HCT116 (cell line): ENCODE measurements at regions not wholly inside any gene's neighbourhood (a gene's known extent, or its start where the extent isn't known, plus 50 kb on each side); places are given as distances from the start of the nearest gene placed in this dataset.

Experiments used
- ATAC-seq: fragments of 200-7000 bp; cut with Tn5 transposase; 2 replicates; pipeline ENCODE4 v1.9.1; 2020; ENCODE audit warnings: mild to moderate bottlenecking, moderate library complexity
- BruUV-seq: library from RNA; stranded (reverse); fragments of 400-500 nt; replicated peaks from 2 replicates; lab custom pipeline; 2021; lab: Mats Ljungman, UMichigan
- CTCF ChIA-PET: fragments of 300-600 bp; sonication (Branson Sonifier 250); formaldehyde crosslinking; loops from one replicate; lab custom pipeline; 2021; ENCODE audit warnings: antibody characterized with exemption; lab: Charles Lee
- POLR2A ChIA-PET: fragments of 300-600, 350-600 bp; sonication (Branson Sonifier 250); formaldehyde crosslinking; loops from one replicate; lab custom pipeline; 2021; ENCODE audit warnings: antibody characterized with exemption; lab: Charles Lee
- RAD21 ChIA-PET, 2 experiments: fragments of 300-600 bp; sonication (Branson Sonifier 250); formaldehyde crosslinking; loops; one replicate each; lab custom pipeline; 2023; ENCODE audit warnings: low total read pairs in 2 of 2; ENCODE audit not compliant: uncharacterized antibody in 2 of 2, unreplicated experiment in 2 of 2, low non-redundant PET in 1 of 2; lab: Charles Lee
- DNase-seq: peaks from one replicate; pipeline ENCODE4 v3.0.0-alpha.2; 2010; ENCODE audit warnings: low read depth, low spot score
- H2AFZ ChIP-seq: fragments of 200-600 bp; shearing (Covaris generic), sonication (generic); 2 replicates; pipeline ENCODE4 v1.6.1; 2017; ENCODE audit warnings: low read depth, mixed run types, mixed read lengths, antibody characterized with exemption, low read length; ENCODE audit not compliant: poor library complexity, severe bottlenecking
- H3K27ac ChIP-seq: 2 replicates; pipeline ENCODE4 v1.5.1; 2012; ENCODE audit warnings: low read depth, low read length
- H3K27me3 ChIP-seq: fragments of 200-600 bp; sonication (generic); 2 replicates; pipeline ENCODE4 v1.6.1; 2016; ENCODE audit warnings: mixed run types, low read length, mixed read lengths; ENCODE audit not compliant: insufficient read depth
- H3K36me3 ChIP-seq, 2 experiments: fragments of 200-500 bp in 1 of 2; fragments of 200-600 bp in 1 of 2; sonication (Bioruptor generic) in 1 of 2; sonication (generic) in 1 of 2; 2 replicates each; pipeline versions ENCODE4 v1.5.1 to v1.6.1; 2014 to 2016; ENCODE audit warnings: low read length in 2 of 2, inconsistent platforms in 1 of 2, mixed read lengths in 1 of 2, mixed run types in 1 of 2; ENCODE audit not compliant: insufficient read depth in 2 of 2, control insufficient read depth in 1 of 2
- H3K4me1 ChIP-seq, 2 experiments: fragments of 200-600 bp in 1 of 2; sonication (generic) in 1 of 2; 2 replicates each; pipeline versions ENCODE4 v1.5.1 to v1.6.1; 2012 to 2017; ENCODE audit warnings: low read length in 2 of 2, inconsistent platforms in 1 of 2, mild to moderate bottlenecking in 1 of 2, mixed read lengths in 1 of 2, mixed run types in 1 of 2, moderate library complexity in 1 of 2; ENCODE audit not compliant: insufficient read depth in 2 of 2, control insufficient read depth in 1 of 2
- H3K4me2 ChIP-seq: fragments of 200-600 bp; sonication (generic); 2 replicates; pipeline ENCODE4 v1.6.1; 2017; ENCODE audit warnings: mixed run types, low read length, mixed read lengths
- H3K4me3 ChIP-seq, 2 experiments: fragments of 200-600 bp in 1 of 2; sonication (generic) in 1 of 2; replicated peaks in 1 of 2; 2 replicates each; pipeline ENCODE4 v1.5.1; 2011 to 2016; ENCODE audit warnings: low read length in 2 of 2, control low read depth in 1 of 2, low read depth in 1 of 2, mild to moderate bottlenecking in 1 of 2, mixed read lengths in 1 of 2, mixed run types in 1 of 2
- H3K79me2 ChIP-seq: fragments of 200-600 bp; sonication (generic); 2 replicates; pipeline ENCODE4 v1.6.1; 2017; ENCODE audit warnings: mild to moderate bottlenecking, mixed run types, low read length, moderate library complexity, mixed read lengths; ENCODE audit not compliant: insufficient read depth
- H3K9ac ChIP-seq: fragments of 200-600 bp; sonication (generic); 2 replicates; pipeline ENCODE4 v1.6.1; 2016; ENCODE audit warnings: low read length, mixed read lengths
- H3K9me2 ChIP-seq: fragments of 200-600 bp; sonication (generic), shearing (Covaris generic); 2 replicates; pipeline ENCODE4 v1.6.1; 2017; ENCODE audit warnings: mixed run types, mild to moderate bottlenecking, moderate library complexity; ENCODE audit not compliant: insufficient read depth
- H3K9me3 ChIP-seq, 2 experiments: fragments of 200-500 bp in 1 of 2; fragments of 200-600 bp in 1 of 2; sonication (Bioruptor generic) in 1 of 2; sonication (generic) in 1 of 2; 2 replicates each; pipeline ENCODE4 v1.6.1; 2014 to 2017; ENCODE audit warnings: low read length in 2 of 2, mixed read lengths in 2 of 2, inconsistent platforms in 1 of 2, low read depth in 1 of 2, mild to moderate bottlenecking in 1 of 2, mixed run types in 1 of 2, moderate library complexity in 1 of 2; ENCODE audit not compliant: control insufficient read depth in 1 of 2, insufficient read depth in 1 of 2
- H4K20me1 ChIP-seq: fragments of 200-600 bp; sonication (generic), shearing (Covaris generic); 2 replicates; pipeline ENCODE4 v1.6.1; 2017; ENCODE audit warnings: mixed run types, mild to moderate bottlenecking, moderate library complexity; ENCODE audit not compliant: insufficient read depth
- CBX3 ChIP-seq: IDR thresholded peaks from 2 replicates; pipeline ENCODE4 v1.6.1; 2012; ENCODE audit warnings: low read depth
- CEBPB ChIP-seq: IDR thresholded peaks from 2 replicates; pipeline ENCODE4 v1.6.1; 2012; ENCODE audit warnings: low read depth
- CTCF ChIP-seq, 3 experiments: fragments of 200-600 bp in 1 of 3; sonication (generic) in 1 of 3; IDR thresholded peaks in 2 of 3; conservative IDR thresholded peaks in 1 of 3; 2 replicates each; pipeline ENCODE4 v1.5.1; 2012 to 2017; ENCODE audit warnings: low read depth in 2 of 3, low read length in 2 of 3, antibody characterized with exemption in 1 of 3, borderline replicate concordance in 1 of 3, control low read depth in 1 of 3, mild to moderate bottlenecking in 1 of 3, mixed read lengths in 1 of 3, mixed run types in 1 of 3, moderate library complexity in 1 of 3; ENCODE audit not compliant: insufficient read depth in 1 of 3
- ELF1 ChIP-seq: IDR thresholded peaks from 2 replicates; pipeline ENCODE4 v1.6.1; 2012; ENCODE audit warnings: low read depth, borderline replicate concordance
- EZH2 ChIP-seq: fragments of 200-600 bp; sonication (generic); IDR thresholded peaks from 2 replicates; pipeline ENCODE4 v1.6.1; 2017; ENCODE audit warnings: antibody characterized with exemption, mixed run types
- EZH2phosphoT487 ChIP-seq: fragments of 200-600 bp; IDR thresholded peaks from 2 replicates; pipeline ENCODE4 v1.6.1; 2018; ENCODE audit warnings: antibody characterized with exemption, borderline replicate concordance
- SIN3A ChIP-seq: IDR thresholded peaks from 2 replicates; pipeline ENCODE4 v1.6.1; 2012; ENCODE audit warnings: low read depth
- SP1 ChIP-seq: IDR thresholded peaks from 2 replicates; pipeline ENCODE4 v1.6.1; 2012; ENCODE audit warnings: low read depth
- SRF ChIP-seq: IDR thresholded peaks from 2 replicates; pipeline ENCODE4 v1.6.1; 2012; ENCODE audit warnings: low read depth
- ZFX ChIP-seq: fragments of 450-650 bp; IDR thresholded peaks from 2 replicates; pipeline ENCODE4 v1.6.1; 2017
- intact Hi-C: fragments of 100-400 bp; cut with micrococcal nuclease; formaldehyde crosslinking; loops from 2 replicates; pipeline ENCODE4 v1.10.0; 2022
- TF ChIP-seq, protein P1 (sequence below): IDR thresholded peaks from 2 replicates; pipeline ENCODE4 v1.6.1; 2012

DNA sequence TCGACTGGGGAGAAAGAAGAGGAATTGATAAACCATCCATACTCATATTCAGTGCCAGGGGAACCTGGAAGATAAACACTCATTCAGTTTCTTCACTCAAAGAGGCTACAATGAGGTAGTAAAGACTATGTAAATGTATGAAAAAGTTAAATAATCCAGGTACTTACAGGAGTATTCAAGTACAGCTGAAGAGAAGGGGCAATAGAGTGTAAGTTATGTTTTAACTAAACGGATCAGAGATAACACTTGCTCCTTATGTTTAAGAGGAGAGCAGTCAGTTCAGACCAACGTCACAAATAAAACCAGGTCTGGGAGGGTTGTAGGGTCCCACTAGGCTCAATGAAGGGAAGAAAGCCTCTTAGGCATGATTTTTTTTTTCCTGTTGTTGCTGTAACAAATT lies 358.3 kb upstream of the SMIM21 start (continued):
- no peak for TF ChIP-seq ELF1
- TF ChIP-seq EZH2 = no peak
- no peak for TF ChIP-seq SIN3A
- no peak for TF ChIP-seq CTCF (IDR thresholded peaks at IDR 0.05 in 2 of 3, conservative IDR thresholded peaks at IDR 0.05 in 1 of 3; ENCODE audit: borderline replicate concordance in 1 of 3, insufficient read depth in 1 of 3, low read depth in 2 of 3, low read length in 2 of 3)
- no peak for TF ChIP-seq ZFX
- TF ChIP-seq CBX3 = no peak
- TF ChIP-seq CEBPB = no peak
- TF ChIP-seq EZH2phosphoT487 = no peak
- no peak for TF ChIP-seq SP1
- TF ChIP-seq, protein P1, sequence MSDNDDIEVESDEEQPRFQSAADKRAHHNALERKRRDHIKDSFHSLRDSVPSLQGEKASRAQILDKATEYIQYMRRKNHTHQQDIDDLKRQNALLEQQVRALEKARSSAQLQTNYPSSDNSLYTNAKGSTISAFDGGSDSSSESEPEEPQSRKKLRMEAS = no peak

GRCh38 chr18:75785206-75785605 lies 357.7 kb upstream of the SMIM21 start:
- DNase-seq = no peak
- ChIA-PET POLR2A (no interaction called here), RAD21 (no interaction called here), CTCF (no interaction called here)
- no peaks in the 10 kb centered on the region for H3K9me3 ChIP-seq
- H3K36me3 ChIP-seq = no peaks in the 10 kb centered on the region
- H3K4me2 ChIP-seq = no peak overlapping the region
- H4K20me1 ChIP-seq = no peaks in the 10 kb centered on the region
- H3K79me2 ChIP-seq = no peaks in the 10 kb centered on the region
- H3K9me2 ChIP-seq = no peaks in the 10 kb centered on the region
- intact Hi-C loops = no loop called here
- H3K4me3 ChIP-seq = no peak overlapping the region
- no peak overlapping the region for H3K9ac ChIP-seq
- H3K27me3 ChIP-seq = no peaks in the 10 kb centered on the region; the same call in 1 of the 2 replicates
- TF ChIP-seq SRF (no peak), ZFX (no peak)
- BruUV-seq = no TSS peak
- ATAC-seq = no peak
- no peaks in the 10 kb centered on the region for H3K4me1 ChIP-seq
- H3K27ac ChIP-seq = no peak overlapping the region
- no peak overlapping the region for H2AFZ ChIP-seq
